Fibroblast of peridontal ligament (primary cell): ENCODE measurements at regions not wholly inside any gene's neighbourhood (a gene's known extent, or its start where the extent isn't known, plus 50 kb on each side); places are given as distances from the start of the nearest gene placed in this dataset.
"Not testable (repeated sequence)": the region's sequence is repeated elsewhere in the genome, so short reads cannot be mapped to it uniquely, and the experiment has no call there.

Experiments
- DNase-seq: peaks from one replicate; pipeline ENCODE4 v3.0.0-alpha.2; 2010; ENCODE audit errors: extremely low read depth

DNA sequence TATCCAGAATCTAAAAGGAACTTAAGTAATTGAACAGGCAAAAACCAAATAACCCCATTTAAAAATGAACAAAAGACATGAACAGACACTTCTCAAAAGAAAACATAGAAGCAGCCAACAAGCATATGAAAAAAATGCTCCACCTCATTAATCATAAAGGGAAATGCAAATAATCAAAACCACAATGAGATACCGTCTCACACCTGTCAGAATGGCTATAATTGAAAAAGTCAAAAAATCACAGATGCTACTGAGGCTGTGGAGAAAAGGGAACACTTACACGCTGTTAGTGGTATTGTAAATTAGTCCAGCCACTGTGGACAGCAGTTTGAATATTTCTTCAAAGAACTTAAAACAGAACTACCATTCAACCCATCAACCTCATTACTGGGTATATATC lies 220.7 kb downstream of the MEX3B start:
- DNase-seq = no peak

DNA sequence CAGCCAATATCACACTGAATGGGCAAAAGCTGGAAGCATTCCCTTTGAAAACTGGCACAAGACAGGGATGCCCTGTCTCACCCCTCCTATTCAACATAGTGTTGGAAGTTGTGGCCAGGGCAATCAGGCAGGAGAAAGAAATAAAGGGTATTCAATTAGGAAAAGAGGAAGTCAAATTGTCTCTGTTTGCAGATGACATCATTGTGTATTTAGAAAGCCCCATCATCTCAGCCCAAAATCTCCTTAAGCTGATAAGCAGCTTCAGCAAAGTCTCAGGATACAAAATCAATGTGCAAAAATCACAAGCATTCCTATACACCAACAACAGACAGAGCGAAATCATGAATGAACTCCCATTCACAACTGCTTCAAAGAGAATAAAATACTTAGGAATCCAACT lies 223.2 kb downstream of the MEX3B start:
- DNase-seq = not testable (repeated sequence)

GRCh38 chr15:81819924-81820635 lies 225.7 kb downstream of the MEX3B start:
- no peak for DNase-seq

- DNase-seq = no peak
Measured at GRCh38 chr15:81814882-81815455, 230.8 kb downstream of the MEX3B start.

GRCh38 chr15:81813215-81813614 lies 232.6 kb downstream of the MEX3B start:
- DNase-seq = no peak

DNA sequence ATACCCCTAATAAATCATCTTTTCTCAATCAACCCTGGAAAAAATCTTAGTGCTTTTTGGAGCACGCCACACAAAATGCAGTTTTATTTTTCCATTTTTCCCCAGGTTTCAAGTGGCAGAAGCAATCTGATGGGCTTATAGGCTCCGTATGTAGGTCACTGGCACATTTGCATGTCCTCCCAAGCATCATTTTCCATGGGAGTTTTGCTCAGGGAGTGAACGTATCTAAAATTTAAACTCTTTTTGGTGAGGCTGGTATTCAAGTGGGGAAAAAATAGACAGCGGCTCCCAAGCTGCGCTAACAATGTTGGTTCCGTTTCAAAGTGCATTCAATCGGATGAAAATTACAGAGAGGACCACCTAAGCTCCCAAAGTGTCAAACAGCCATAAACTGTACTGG lies 233.4 kb downstream of the MEX3B start:
- DNase-seq = no peak

- no peak for DNase-seq
Measured at GRCh38 chr15:81811736-81812135, 234.1 kb downstream of the MEX3B start.

- no peak for DNase-seq
Measured at GRCh38 chr15:81809543-81809942, 236.3 kb downstream of the MEX3B start.

- DNase-seq = no peak
Measured at GRCh38 chr15:81807806-81808205, 238.0 kb downstream of the MEX3B start.

DNA sequence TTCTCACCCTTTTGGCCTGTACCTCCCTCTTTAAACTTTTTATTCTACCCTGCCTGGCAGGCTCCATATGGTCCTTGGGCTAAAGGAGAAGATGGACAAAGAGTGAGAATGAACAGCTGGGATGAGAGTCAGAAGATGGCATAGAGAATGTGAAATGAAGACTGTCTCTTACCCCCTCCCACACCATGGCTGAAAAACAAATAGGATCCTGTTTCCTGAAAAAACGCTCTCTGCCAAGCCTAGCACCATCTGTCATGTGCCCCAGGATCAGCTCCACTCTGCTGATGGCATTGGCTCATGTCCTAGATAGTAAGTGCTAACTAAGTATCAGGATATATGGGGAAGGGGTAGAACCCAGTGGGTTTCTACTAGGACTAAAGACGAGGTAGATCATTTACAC lies 238.6 kb downstream of the MEX3B start:
- no peak for DNase-seq

DNA sequence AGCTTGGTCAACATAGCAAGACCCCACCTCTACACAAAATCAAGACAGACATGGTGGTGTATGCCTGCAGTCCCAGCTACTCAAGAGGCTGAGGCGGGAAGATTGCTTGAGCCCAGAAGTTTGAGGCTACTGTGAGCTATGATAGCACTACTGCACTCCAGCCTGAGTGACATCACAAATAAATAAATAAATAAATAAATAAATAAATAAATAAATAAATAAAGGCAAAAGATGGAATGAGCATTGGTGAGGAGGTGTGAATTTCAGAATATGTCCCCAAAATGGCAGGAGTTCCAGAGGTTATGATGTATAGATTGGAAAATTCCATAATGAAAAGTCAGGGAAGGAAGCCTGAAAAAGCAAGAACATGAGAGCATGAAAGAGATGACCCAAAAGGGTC lies 249.9 kb downstream of the MEX3B start:
- no peak for DNase-seq

DNA sequence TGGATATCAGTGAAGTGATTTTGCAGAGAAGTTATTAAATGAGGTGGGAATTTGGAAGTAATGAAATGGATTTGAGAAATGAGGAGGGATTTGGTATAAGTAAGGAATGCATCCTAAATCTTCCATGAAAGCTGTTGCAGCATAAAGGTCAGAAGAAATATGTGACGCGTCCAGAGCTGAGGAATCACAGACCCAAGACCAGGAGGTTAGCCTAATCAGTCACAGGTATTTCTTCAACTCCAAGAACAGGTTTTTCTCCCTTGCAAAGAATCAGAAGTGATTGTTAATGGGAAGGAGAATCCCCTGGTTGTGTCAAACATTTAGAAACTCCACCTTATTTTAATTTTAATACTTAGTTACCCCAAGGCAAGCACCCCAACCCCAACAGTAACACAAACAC lies 253.2 kb downstream of the MEX3B start:
- no peak for DNase-seq

DNA sequence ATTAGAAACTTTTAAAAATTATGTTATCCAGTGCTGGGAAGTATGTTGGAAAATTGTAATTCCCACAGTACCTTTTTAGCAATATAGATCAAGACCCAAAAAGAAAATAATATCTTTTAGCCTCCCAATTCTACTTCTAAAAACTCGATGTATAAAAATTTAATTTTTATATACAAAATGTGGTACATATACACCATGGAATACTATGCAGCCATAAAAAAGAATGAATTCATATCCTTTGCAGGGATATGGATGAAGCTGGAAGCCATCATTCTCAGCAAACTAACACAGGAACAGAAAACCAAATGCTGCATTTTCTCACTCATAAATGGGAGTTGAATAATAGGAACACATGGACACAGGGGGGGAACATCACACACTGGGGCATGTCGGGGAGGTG lies 254.5 kb downstream of the MEX3B start:
- not testable (repeated sequence) for DNase-seq

DNA sequence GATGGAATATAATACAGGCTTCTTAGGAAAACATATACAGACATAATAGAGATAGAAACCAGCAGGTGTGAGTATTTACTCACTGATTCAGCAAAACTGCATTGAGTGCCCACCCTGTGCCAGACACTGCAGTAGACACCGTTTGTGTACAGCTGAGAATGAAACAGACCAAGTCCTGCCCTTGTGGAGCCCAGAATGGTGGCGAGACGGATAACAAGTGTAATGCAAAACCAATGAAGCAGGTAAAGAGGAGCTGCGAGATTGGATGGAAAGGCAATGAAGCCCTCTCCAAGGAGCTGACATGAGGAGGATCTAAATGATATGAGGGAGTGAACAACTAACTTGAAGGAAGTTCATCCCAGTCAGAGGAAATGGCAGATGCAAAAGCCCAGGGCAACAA lies 256.4 kb downstream of the MEX3B start:
- DNase-seq = no peak

DNA sequence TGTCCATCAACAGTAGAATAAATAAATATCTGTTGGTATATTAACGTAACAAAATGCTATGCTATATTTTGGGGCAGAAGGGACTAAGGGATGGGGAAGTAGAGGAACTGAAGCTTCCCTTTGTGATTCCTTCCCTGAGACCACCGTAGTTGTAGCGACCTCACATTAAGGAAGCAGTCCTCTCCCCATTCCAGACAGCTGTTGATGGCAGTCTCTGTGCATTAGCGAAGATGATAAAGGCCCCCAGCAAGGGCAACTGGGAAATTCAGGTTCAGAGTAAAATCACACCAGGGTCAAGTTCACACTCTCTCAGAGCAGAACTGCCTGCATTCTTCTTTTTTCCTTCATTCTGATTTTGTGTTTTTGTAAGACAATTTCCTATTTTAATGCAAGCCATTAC lies 259.0 kb downstream of the MEX3B start:
- no peak for DNase-seq

DNA sequence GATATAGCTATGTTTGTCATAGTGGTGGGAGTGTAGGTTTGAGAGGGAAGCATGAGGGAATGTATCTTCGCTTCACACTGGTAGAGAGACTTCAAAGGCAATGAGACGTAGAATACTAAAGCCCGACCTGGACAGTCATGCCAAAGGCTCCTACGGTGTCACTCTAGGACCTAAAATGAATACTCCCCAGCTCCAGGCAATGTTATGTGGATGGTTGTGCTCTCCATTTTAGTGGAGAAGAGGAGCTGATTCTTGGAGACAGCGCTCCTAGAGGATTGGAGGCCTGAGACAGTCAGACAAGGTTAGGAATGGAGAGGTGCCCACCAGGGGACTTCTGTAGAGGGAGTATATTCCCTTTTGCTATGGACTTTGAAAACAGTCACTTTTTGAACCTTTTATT lies 260.1 kb downstream of the MEX3B start:
- no peak for DNase-seq

DNA sequence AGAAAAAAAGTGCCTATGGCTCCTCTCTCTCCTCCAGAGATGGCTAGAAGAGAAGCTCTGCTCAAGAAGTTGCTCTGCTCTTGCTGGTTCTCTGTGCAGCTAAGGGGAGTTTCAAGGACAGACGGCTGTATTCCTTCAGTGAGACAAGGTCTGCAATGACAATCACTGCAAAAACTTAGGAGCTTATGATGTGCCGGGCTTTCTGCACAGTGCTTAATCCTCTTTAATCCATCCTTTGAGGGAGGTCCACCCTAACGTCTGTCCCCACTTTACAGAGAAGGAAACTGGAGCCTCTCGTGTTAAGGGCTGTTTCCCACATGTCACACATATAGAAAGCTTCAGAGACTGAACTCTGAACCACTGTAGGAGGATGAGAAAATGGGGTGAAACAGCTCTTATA lies 260.6 kb downstream of the MEX3B start:
- DNase-seq = no peak

GRCh38 chr15:81784751-81785150 lies 261.1 kb downstream of the MEX3B start:
- DNase-seq = no peak

DNA sequence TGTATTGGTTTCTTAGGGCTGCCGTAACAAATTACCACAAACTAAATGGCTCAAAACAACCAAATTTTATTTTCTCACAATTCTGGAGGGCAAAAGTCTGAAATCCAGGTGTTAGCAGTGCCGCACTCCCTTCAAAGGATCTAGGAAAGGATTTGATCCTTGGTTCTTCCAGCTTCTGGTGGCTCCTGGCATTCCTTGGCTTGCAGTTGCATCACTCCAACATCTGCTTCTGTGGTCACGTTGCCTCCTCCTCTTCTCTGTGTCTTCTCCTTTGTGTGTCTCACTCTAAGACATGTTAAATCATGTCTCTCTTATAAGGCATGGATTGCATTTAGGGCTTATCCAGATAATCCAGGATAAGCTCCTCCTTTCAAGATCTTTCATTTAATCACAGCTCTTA lies 262.2 kb downstream of the MEX3B start:
- DNase-seq = no peak

- no peak for DNase-seq
Measured at GRCh38 chr15:81783076-81783475, 262.7 kb downstream of the MEX3B start.

DNA sequence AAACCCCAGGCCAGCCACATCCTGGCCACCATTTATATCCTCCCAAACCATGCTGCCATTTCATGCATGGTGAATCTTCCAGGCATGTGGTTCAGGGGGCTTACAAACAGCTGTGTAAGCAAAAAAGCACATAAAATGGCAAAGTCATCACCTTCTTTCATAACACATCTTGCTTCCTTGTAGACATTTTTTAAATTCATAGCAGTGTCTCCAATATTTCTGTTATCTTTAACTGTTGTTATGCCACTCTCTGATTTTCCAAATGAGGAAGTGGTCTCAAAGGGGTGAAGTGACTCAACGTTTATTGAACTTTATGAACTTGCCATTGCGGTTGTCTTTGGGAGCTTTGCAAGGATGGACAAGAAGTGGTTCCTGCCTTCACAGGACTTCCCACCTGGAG lies 264.4 kb downstream of the MEX3B start:
- DNase-seq = no peak

DNA sequence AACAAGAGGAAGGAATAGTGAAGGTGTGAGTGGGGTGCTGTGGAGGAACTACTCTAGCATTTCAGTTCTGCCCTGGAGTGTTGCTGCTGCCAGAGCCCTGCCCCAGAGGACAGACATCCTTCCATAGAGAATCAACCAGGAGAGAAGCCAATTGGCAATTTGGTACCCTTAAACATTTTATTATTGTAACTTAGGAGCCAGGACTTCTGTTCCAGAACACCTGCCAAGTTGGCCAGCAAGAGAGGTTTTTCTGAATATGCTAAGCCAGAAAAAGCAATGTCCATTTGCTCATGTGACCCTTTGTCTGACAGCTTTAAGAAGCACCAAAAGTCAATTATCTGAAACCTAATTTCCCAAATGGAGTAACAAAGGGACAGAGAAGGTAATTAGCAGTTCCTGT lies 264.9 kb downstream of the MEX3B start:
- no peak for DNase-seq

GRCh38 chr15:81779181-81779580 lies 266.6 kb downstream of the MEX3B start:
- no peak for DNase-seq

DNA sequence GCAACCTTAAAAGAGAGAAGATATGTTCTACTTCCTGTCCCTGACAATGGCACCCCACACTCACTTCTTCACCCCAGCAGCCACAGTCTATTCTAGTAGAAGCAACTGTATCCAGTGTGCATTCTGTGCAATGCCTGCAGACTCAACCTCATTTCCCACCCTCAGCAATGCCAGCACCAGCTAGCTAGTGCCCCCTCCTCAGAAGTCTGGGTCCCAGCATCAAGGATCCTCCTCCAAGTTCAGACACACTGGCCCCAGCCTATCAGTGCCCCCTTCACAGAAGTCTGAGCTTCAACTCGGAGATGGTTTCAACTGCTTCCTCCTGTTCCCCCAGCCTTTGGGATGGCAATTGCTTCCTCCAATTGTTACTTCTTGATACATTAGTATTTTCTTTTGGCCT lies 268.3 kb downstream of the MEX3B start:
- no peak for DNase-seq
